Loucy (cell line): ENCODE measurements at regions not wholly inside any gene's neighbourhood (a gene's known extent, or its start where the extent isn't known, plus 50 kb on each side); places are given as distances from the start of the nearest gene placed in this dataset.

ENCODE experiments used
- H2AFZ ChIP-seq: fragments of 200-600 bp; sonication (generic); 2 replicates; pipeline ENCODE4 v1.6.0; 2016; ENCODE audit warnings: antibody characterized with exemption, mild to moderate bottlenecking, low read length, moderate library complexity
- H3F3A ChIP-seq: fragments of 200-600 bp; 2 replicates; pipeline ENCODE4 v1.6.0; 2016; ENCODE audit warnings: antibody characterized with exemption, low read depth, mild to moderate bottlenecking
- H3K27me3 ChIP-seq: fragments of 200-600 bp; sonication (generic); 2 replicates; pipeline ENCODE4 v1.6.1; 2014; ENCODE audit warnings: low read length, mild to moderate bottlenecking; ENCODE audit not compliant: insufficient read depth, poor library complexity, severe bottlenecking
- H3K36me3 ChIP-seq: fragments of 200-600 bp; sonication (generic); 2 replicates; pipeline ENCODE4 v1.6.1; 2016; ENCODE audit warnings: low read length; ENCODE audit not compliant: insufficient read depth
- H3K4me1 ChIP-seq: fragments of 200-600 bp; sonication (generic); 2 replicates; pipeline ENCODE4 v1.5.1; 2014; ENCODE audit warnings: low read length, mild to moderate bottlenecking; ENCODE audit not compliant: insufficient read depth, poor library complexity, severe bottlenecking
- H3K4me2 ChIP-seq: fragments of 200-600 bp; sonication (generic); 2 replicates; pipeline ENCODE4 v1.6.0; 2014; ENCODE audit warnings: antibody characterized with exemption, low read length, low read depth, mild to moderate bottlenecking; ENCODE audit not compliant: poor library complexity, severe bottlenecking
- H3K4me3 ChIP-seq: fragments of 200-600 bp; sonication (generic); 2 replicates; pipeline ENCODE4 v1.5.1; 2014; ENCODE audit warnings: low read length, mild to moderate bottlenecking, mixed read lengths; ENCODE audit not compliant: poor library complexity, severe bottlenecking
- H3K79me2 ChIP-seq: fragments of 200-600 bp; sonication (generic); 2 replicates; pipeline ENCODE4 v1.6.1; 2014; ENCODE audit warnings: low read length; ENCODE audit not compliant: insufficient read depth
- H3K9ac ChIP-seq: fragments of 200-600 bp; sonication (generic); 2 replicates; pipeline ENCODE4 v1.6.0; 2014; ENCODE audit warnings: mild to moderate bottlenecking, low read depth, low read length, moderate library complexity; ENCODE audit not compliant: poor library complexity, severe bottlenecking
- H3K9me2 ChIP-seq: fragments of 200-600 bp; sonication (generic); replicated peaks from 2 replicates; pipeline ENCODE4 v1.6.1; 2016; ENCODE audit warnings: low read depth, low read length, mixed read lengths
- H3K9me3 ChIP-seq: fragments of 200-600 bp; sonication (generic); 2 replicates; pipeline ENCODE4 v1.6.1; 2014; ENCODE audit warnings: mild to moderate bottlenecking, antibody characterized with exemption, low read length, low read depth; ENCODE audit not compliant: insufficient read depth
- H4K20me1 ChIP-seq: fragments of 200-600 bp; sonication (generic); 2 replicates; pipeline ENCODE4 v1.6.0; 2014; ENCODE audit warnings: antibody characterized with exemption, low read length, mild to moderate bottlenecking; ENCODE audit not compliant: insufficient read depth, poor library complexity, severe bottlenecking
- CTCF ChIP-seq: fragments of 200-600 bp; sonication (generic); conservative IDR thresholded peaks from 2 replicates; pipeline ENCODE4 v1.5.1; 2014; ENCODE audit warnings: mild to moderate bottlenecking, antibody characterized with exemption, low read length
- EZH2phosphoT487 ChIP-seq: fragments of 200-600 bp; IDR thresholded peaks from 2 replicates; pipeline ENCODE4 v1.6.1; 2018; ENCODE audit warnings: antibody characterized with exemption, mild to moderate bottlenecking, moderate library complexity, borderline replicate concordance

- Histone ChIP-seq H2AFZ (no peak overlapping the region), H3F3A (no peaks in the 10 kb centered on the region), H3K4me2 (no peak overlapping the region), H3K4me1 (no peaks in the 10 kb centered on the region), H3K36me3 (no peaks in the 10 kb centered on the region), H3K27me3 (no peaks in the 10 kb centered on the region), H3K9me3 (no peaks in the 10 kb centered on the region), H3K4me3 (no peak overlapping the region), H4K20me1 (no peaks in the 10 kb centered on the region), H3K9me2 (no peaks in the 10 kb centered on the region), H3K79me2 (no peaks in the 10 kb centered on the region), H3K9ac (no peak overlapping the region)
- TF ChIP-seq EZH2phosphoT487 (no peak), CTCF (no peak)
These were observed 139.7 kb upstream of the WDFY3 start for GRCh38 chr4:85106166-85106565.

GRCh38 chr4:85106805-85107336 lies 140.4 kb upstream of the WDFY3 start:
- H3K9me2 ChIP-seq = no peaks in the 10 kb centered on the region
- H2AFZ ChIP-seq = no peak overlapping the region
- H3K36me3 ChIP-seq = no peaks in the 10 kb centered on the region
- no peak for TF ChIP-seq CTCF
- TF ChIP-seq EZH2phosphoT487 = no peak
- no peaks in the 10 kb centered on the region for H3K27me3 ChIP-seq
- H3K9me3 ChIP-seq = no peaks in the 10 kb centered on the region
- no peak overlapping the region for H3K9ac ChIP-seq
- H3K4me2 ChIP-seq = no peak overlapping the region
- H3K79me2 ChIP-seq = no peaks in the 10 kb centered on the region
- H3K4me1 ChIP-seq = no peaks in the 10 kb centered on the region
- no peaks in the 10 kb centered on the region for H4K20me1 ChIP-seq
- H3F3A ChIP-seq = no peaks in the 10 kb centered on the region
- no peak overlapping the region for H3K4me3 ChIP-seq

GRCh38 chr4:85107553-85107952 lies 141.1 kb upstream of the WDFY3 start:
- no peaks in the 10 kb centered on the region for H3K9me2 ChIP-seq
- H3K27me3 ChIP-seq = no peaks in the 10 kb centered on the region
- H3K4me1 ChIP-seq = no peaks in the 10 kb centered on the region
- H3K36me3 ChIP-seq = no peaks in the 10 kb centered on the region
- no peaks in the 10 kb centered on the region for H3K79me2 ChIP-seq
- H3K4me2 ChIP-seq = no peak overlapping the region
- no peak overlapping the region for H2AFZ ChIP-seq
- no peak overlapping the region for H3K9ac ChIP-seq
- H3F3A ChIP-seq = no peaks in the 10 kb centered on the region
- no peak for TF ChIP-seq CTCF
- TF ChIP-seq EZH2phosphoT487 = no peak
- no peak overlapping the region for H3K4me3 ChIP-seq
- no peaks in the 10 kb centered on the region for H3K9me3 ChIP-seq
- no peaks in the 10 kb centered on the region for H4K20me1 ChIP-seq
